HG03378 (cell line): ENCODE measurements at regions not wholly inside any gene's neighbourhood (a gene's known extent, or its start where the extent isn't known, plus 50 kb on each side); places are given as distances from the start of the nearest gene placed in this dataset.
"Not testable (repeated sequence)": the region's sequence is repeated elsewhere in the genome, so short reads cannot be mapped to it uniquely, and the experiment has no call there.

ENCODE experiments used
- ATAC-seq: cut with Tn5 transposase; IDR thresholded peaks from one replicate; pipeline ENCODE4 v1.9.1; 2021; ENCODE audit warnings: mild to moderate bottlenecking, moderate library complexity; ENCODE audit not compliant: unreplicated experiment

- not testable (repeated sequence) for ATAC-seq
These were observed 60.5 kb downstream of the AREG start for GRCh38 chr4:74505355-74505978.

- ATAC-seq, result not testable (repeated sequence)
These were observed 64.4 kb downstream of the AREG start for GRCh38 chr4:74509363-74509762.

- no peak for ATAC-seq
These were observed 71.4 kb downstream of the AREG start for GRCh38 chr4:74516303-74516702.

GRCh38 chr4:74517996-74518395 lies 73.1 kb downstream of the AREG start:
- no peak for ATAC-seq

- no peak for ATAC-seq
These were observed 77.5 kb downstream of the AREG start for GRCh38 chr4:74522251-74522991.

GRCh38 chr4:74523096-74523495 lies 78.2 kb downstream of the AREG start:
- no peak for ATAC-seq

GRCh38 chr4:74524985-74525384 lies 80.0 kb downstream of the AREG start:
- no peak for ATAC-seq

- ATAC-seq, result no peak
These were observed 82.1 kb downstream of the AREG start for GRCh38 chr4:74527049-74527448.

- ATAC-seq, result no peak
These were observed 83.2 kb downstream of the AREG start for GRCh38 chr4:74528178-74528577.

GRCh38 chr4:74529284-74530041 lies 84.5 kb downstream of the AREG start:
- ATAC-seq, result no peak

- ATAC-seq, result peak; percentile 91
These were observed 87.2 kb downstream of the AREG start for GRCh38 chr4:74531963-74532794.

GRCh38 chr4:74534121-74534520 lies 89.2 kb downstream of the AREG start:
- ATAC-seq, result no peak

GRCh38 chr4:74534936-74535335 lies 90.0 kb downstream of the AREG start:
- no peak for ATAC-seq

- no peak for ATAC-seq
These were observed 90.6 kb downstream of the AREG start for GRCh38 chr4:74535512-74535911.

GRCh38 chr4:74536557-74536956 lies 91.6 kb downstream of the AREG start:
- no peak for ATAC-seq

GRCh38 chr4:74537459-74537858 lies 92.5 kb downstream of the AREG start:
- no peak for ATAC-seq

GRCh38 chr4:74539044-74539790 lies 94.3 kb downstream of the AREG start:
- ATAC-seq, result peak; percentile 42

GRCh38 chr4:74540193-74540592 lies 95.3 kb downstream of the AREG start:
- ATAC-seq, result no peak

- ATAC-seq, result no peak
These were observed 96.7 kb downstream of the AREG start for GRCh38 chr4:74541667-74542066.

- peak; percentile 91 for ATAC-seq
These were observed 98.4 kb downstream of the AREG start for GRCh38 chr4:74543231-74543781.
